B cell (primary cell): ENCODE measurements at regions not wholly inside any gene's neighbourhood (a gene's known extent, or its start where the extent isn't known, plus 50 kb on each side); places are given as distances from the start of the nearest gene placed in this dataset.

Source experiments
- ATAC-seq: fragments of 200-7000 bp; cut with Tn5 transposase; one replicate; pipeline ENCODE4 v1.10.0; 2021; ENCODE audit warnings: low read depth, mild to moderate bottlenecking, moderate number of reproducible peaks, moderate library complexity
- CTCF ChIA-PET: fragments of 350-600 bp; sonication (Branson Sonifier 250); formaldehyde crosslinking; loops from one replicate; lab custom pipeline; 2021; ENCODE audit warnings: antibody characterized with exemption, inconsistent platforms; lab: Charles Lee
- POLR2A ChIA-PET: fragments of 350-600 bp; sonication (Branson Sonifier 250); formaldehyde crosslinking; loops from one replicate; lab custom pipeline; 2021; ENCODE audit warnings: antibody characterized with exemption; lab: Charles Lee
- DNase-seq: peaks from one replicate; pipeline ENCODE4 v3.0.0; 2013
- H2AFZ ChIP-seq: 2 replicates; pipeline ENCODE4 v1.6.1; 2012; ENCODE audit warnings: mild to moderate bottlenecking, low read depth, low read length; ENCODE audit not compliant: insufficient read depth, poor library complexity, severe bottlenecking
- H3K27ac ChIP-seq, 2 donors: 1 replicate in 1 of 2; 2 replicates in 1 of 2; pipeline ENCODE4 v1.5.1; 2012 to 2013; ENCODE audit warnings: low read length in 2 of 2, mild to moderate bottlenecking in 2 of 2, moderate library complexity in 1 of 2
- H3K27me3 ChIP-seq, 4 experiments: fragments of 200-600 bp in 1 of 4; sonication (generic) in 1 of 4; replicated peaks in 1 of 4; 1 replicate in 2 of 4; 2 replicates in 2 of 4; pipeline versions ENCODE4 v1.6.1 to v1.7.0; 2013 to 2016; ENCODE audit warnings: low read length in 3 of 4, mild to moderate bottlenecking in 2 of 4, mixed read lengths in 1 of 4, moderate library complexity in 1 of 4; ENCODE audit not compliant: insufficient read depth in 4 of 4, control insufficient read depth in 3 of 4; ENCODE audit errors: control extremely low read depth in 1 of 4
- H3K36me3 ChIP-seq, 2 experiments: replicated peaks in 1 of 2; 1 replicate in 1 of 2; 2 replicates in 1 of 2; pipeline versions ENCODE4 v1.6.1 to v1.7.1; 2013; ENCODE audit warnings: low read length in 1 of 2; ENCODE audit not compliant: insufficient read depth in 2 of 2, control insufficient read depth in 1 of 2; ENCODE audit errors: control extremely low read depth in 1 of 2, extremely low read depth in 1 of 2
- H3K4me1 ChIP-seq, 2 donors: fragments of 200-600 bp in 1 of 2; sonication (generic) in 1 of 2; 1 replicate in 1 of 2; 2 replicates in 1 of 2; pipeline versions ENCODE4 v1.5.1 to v1.6.1; 2013 to 2017; ENCODE audit warnings: low read length in 2 of 2; ENCODE audit not compliant: control insufficient read depth in 2 of 2, insufficient read depth in 2 of 2
- H3K4me2 ChIP-seq: replicated peaks from 2 replicates; pipeline ENCODE3; 2012; ENCODE audit warnings: mild to moderate bottlenecking, low read depth, low read length; ENCODE audit not compliant: poor library complexity, severe bottlenecking
- H3K4me3 ChIP-seq, 5 experiments: fragments of 200-600 bp in 1 of 5; sonication (generic) in 1 of 5; 1 replicate in 3 of 5; 2 replicates in 2 of 5; pipeline versions ENCODE4 v1.5.1 to v1.7.0; 2011 to 2016; ENCODE audit warnings: low read length in 4 of 5, mild to moderate bottlenecking in 4 of 5, low read depth in 2 of 5, control low read depth in 1 of 5, moderate library complexity in 1 of 5; ENCODE audit not compliant: insufficient read depth in 1 of 5; ENCODE audit errors: control extremely low read depth in 1 of 5, extremely low read depth in 1 of 5
- H3K79me2 ChIP-seq: fragments of 200-600 bp; sonication (generic); one replicate; pipeline ENCODE4 v1.6.0; 2016; ENCODE audit warnings: low read length; ENCODE audit not compliant: control insufficient read depth, insufficient read depth
- H3K9ac ChIP-seq: fragments of 200-600 bp; sonication (generic); 2 replicates; pipeline ENCODE4 v1.6.1; 2017; ENCODE audit warnings: mild to moderate bottlenecking, low read length, moderate library complexity
- H3K9me3 ChIP-seq, 3 donors: one replicate each; pipeline versions ENCODE4 v1.6.1 to v1.7.1; 2013; ENCODE audit warnings: low read length in 2 of 3; ENCODE audit not compliant: control insufficient read depth in 2 of 3, insufficient read depth in 1 of 3; ENCODE audit errors: control extremely low read depth in 1 of 3
- H4K20me1 ChIP-seq: 2 replicates; pipeline ENCODE4 v1.6.0; 2012; ENCODE audit warnings: mild to moderate bottlenecking, low read length; ENCODE audit not compliant: insufficient read depth, control insufficient read depth, poor library complexity, severe bottlenecking
- H3K27ac Mint-ChIP-seq: one replicate; pipeline ENCODE4 v1.8.0; 2021; ENCODE audit warnings: mixed read lengths
- H3K27me3 Mint-ChIP-seq: one replicate; pipeline ENCODE4 v1.8.0; 2021; ENCODE audit warnings: mixed read lengths
- H3K4me1 Mint-ChIP-seq: one replicate; pipeline ENCODE4 v1.8.0; 2021; ENCODE audit warnings: mixed read lengths
- H3K4me3 Mint-ChIP-seq: one replicate; pipeline ENCODE4 v1.8.0; 2021; ENCODE audit warnings: mixed read lengths
- H3K9me3 Mint-ChIP-seq: one replicate; pipeline ENCODE4 v1.8.0; 2022; ENCODE audit warnings: mixed read lengths; ENCODE audit not compliant: insufficient read depth
- CTCF ChIP-seq: fragments of 200-600 bp; IDR thresholded peaks from one replicate; pipeline ENCODE4 v1.8.0; 2022; ENCODE audit warnings: antibody characterized with exemption, mild to moderate bottlenecking
- EZH2 ChIP-seq: IDR thresholded peaks from 2 replicates; pipeline ENCODE4 v1.6.1; 2012; ENCODE audit warnings: borderline replicate concordance, low read depth, mild to moderate bottlenecking, moderate library complexity, low read length; ENCODE audit not compliant: insufficient read depth, poor library complexity, severe bottlenecking
- WGBS: methylation state at CpG from one replicate; pipeline ENCODE4 v1.1.5; 2013; ENCODE audit warnings: missing lambda C conversion rate; ENCODE audit not compliant: insufficient coverage; 5-methylcytosine and 5-hydroxymethylcytosine counted together
- intact Hi-C: fragments of 100-400 bp; cut with micrococcal nuclease; formaldehyde crosslinking; loops from one replicate; pipeline ENCODE4 v1.10.0; 2022

GRCh38 chr3:107061466-107061865, 315.8 kb upstream of the CCDC54 start:
- H3K9ac ChIP-seq, result no peak overlapping the region
- ChIA-PET CTCF (interaction anchor here (0.8 kb wide), 1 partner anchor 62 kb away, joined by 3 read pairs; no protein-coding TSS in a partner anchor), POLR2A (no interaction called here)
- Mint-ChIP-seq H3K4me1 (peaks cover 4% of the 10 kb centered on the region), H3K9me3 (no peaks in the 10 kb centered on the region), H3K27me3 (peaks cover 23% of the 10 kb centered on the region), H3K4me3 (no peak overlapping the region), H3K27ac (no peak overlapping the region)
- H3K4me2 ChIP-seq, result no peak overlapping the region
- H3K27ac ChIP-seq, result no peak overlapping the region
- WGBS, result no CpG with 5 or more reads among the region's 1 CpG
- no peaks in the 10 kb centered on the region for H3K9me3 ChIP-seq
- H3K4me1 ChIP-seq, result no peaks in the 10 kb centered on the region
- no peak overlapping the region for H3K4me3 ChIP-seq
- ATAC-seq (no peak), DNase-seq (no peak)
- no peaks in the 10 kb centered on the region for H3K79me2 ChIP-seq
- H4K20me1 ChIP-seq, result no peaks in the 10 kb centered on the region
- H3K27me3 ChIP-seq, result peaks cover 0 to 6% (median 0%) of the 10 kb centered on the region in 4 experiments
- H2AFZ ChIP-seq, result no peak overlapping the region
- no peak for TF ChIP-seq EZH2
- TF ChIP-seq CTCF, result no peak
- intact Hi-C loops, result no loop called here
- H3K36me3 ChIP-seq, result no peaks in the 10 kb centered on the region

GRCh38 chr3:107062310-107062709, 314.9 kb upstream of the CCDC54 start:
- Mint-ChIP-seq H3K27ac (no peak overlapping the region), H3K27me3 (peaks cover 20% of the 10 kb centered on the region), H3K9me3 (no peaks in the 10 kb centered on the region), H3K4me3 (no peak overlapping the region), H3K4me1 (peaks cover 4% of the 10 kb centered on the region)
- no peak for DNase-seq
- H3K36me3 ChIP-seq, result no peaks in the 10 kb centered on the region
- H4K20me1 ChIP-seq, result no peaks in the 10 kb centered on the region
- H3K27ac ChIP-seq, result no peak overlapping the region
- intact Hi-C loops, result no loop called here
- no peak overlapping the region for H3K9ac ChIP-seq
- ChIA-PET CTCF (interaction anchor here (0.6 kb wide), 1 partner anchor 455 kb away, joined by 4 read pairs; no protein-coding TSS in a partner anchor), POLR2A (no interaction called here)
- TF ChIP-seq EZH2, result no peak
- TF ChIP-seq CTCF, result no peak
- no peak for ATAC-seq
- H3K4me1 ChIP-seq, result no peaks in the 10 kb centered on the region
- H3K4me2 ChIP-seq, result no peak overlapping the region
- H3K4me3 ChIP-seq, result no peak overlapping the region
- H2AFZ ChIP-seq, result no peak overlapping the region
- H3K9me3 ChIP-seq, result no peaks in the 10 kb centered on the region
- peaks cover 0 to 6% (median 0%) of the 10 kb centered on the region in 4 experiments for H3K27me3 ChIP-seq
- no peaks in the 10 kb centered on the region for H3K79me2 ChIP-seq
- 58% methylated on average over 1 of the region's 1 CpG for WGBS
